Urinary bladder (tissue), 3 donors: ENCODE measurements at regions not wholly inside any gene's neighbourhood (a gene's known extent, or its start where the extent isn't known, plus 50 kb on each side); places are given as distances from the start of the nearest gene placed in this dataset.

Experiments used
- DNase-seq: peaks from one replicate; pipeline ENCODE4 v3.0.0-alpha.2; 2015; ENCODE audit errors: extremely low spot score
- H3K27ac ChIP-seq: one replicate; pipeline ENCODE4 v1.5.1; 2013; ENCODE audit warnings: low read depth, mild to moderate bottlenecking, moderate library complexity
- H3K36me3 ChIP-seq: one replicate; pipeline ENCODE4 v1.6.1; 2013; ENCODE audit warnings: mild to moderate bottlenecking, moderate library complexity; ENCODE audit not compliant: insufficient read depth
- H3K4me1 ChIP-seq: one replicate; pipeline ENCODE4 v1.6.1; 2013; ENCODE audit warnings: mild to moderate bottlenecking, moderate library complexity; ENCODE audit not compliant: insufficient read depth
- H3K4me3 ChIP-seq: one replicate; pipeline ENCODE4 v1.5.1; 2013; ENCODE audit warnings: low read depth, low read length
- WGBS: extraction: QIAGEN DNeasy Blood & Tissue Kit; methylation state at CpG from one replicate; pipeline ENCODE4 v1.1.7; 2013; 5-methylcytosine and 5-hydroxymethylcytosine counted together
- donor health status: healthy with polysubstance abuse.
- donor health status: healthy.

- DNase-seq: no peak
- WGBS: 61% methylated on average over 1 of the region's 1 CpG
- no peaks in the 10 kb centered on the region for H3K4me1 ChIP-seq
- H3K4me3 ChIP-seq: no peak overlapping the region
- no peak overlapping the region for H3K27ac ChIP-seq
- H3K36me3 ChIP-seq: no peaks in the 10 kb centered on the region
Observed at GRCh38 chr7:40969641-40970040, 733.2 kb downstream of the INHBA start.

GRCh38 chr7:40966693-40967092 is 736.2 kb downstream of the INHBA start:
- DNase-seq: no peak
- Histone ChIP-seq H3K4me3 (no peak overlapping the region), H3K36me3 (no peaks in the 10 kb centered on the region), H3K4me1 (no peaks in the 10 kb centered on the region), H3K27ac (no peak overlapping the region)
- 94% methylated on average over 2 of the region's 2 CpGs for WGBS

GRCh38 chr7:40965774-40966173 is 737.1 kb downstream of the INHBA start:
- Histone ChIP-seq H3K4me1 (no peaks in the 10 kb centered on the region), H3K4me3 (no peak overlapping the region), H3K27ac (no peak overlapping the region), H3K36me3 (no peaks in the 10 kb centered on the region)
- DNase-seq: no peak
- 98% methylated on average over 1 of the region's 1 CpG for WGBS

- H3K36me3 ChIP-seq: no peaks in the 10 kb centered on the region
- WGBS: 36% methylated on average over 1 of the region's 1 CpG
- H3K27ac ChIP-seq: no peak overlapping the region
- H3K4me1 ChIP-seq: no peaks in the 10 kb centered on the region
- DNase-seq: no peak
- no peak overlapping the region for H3K4me3 ChIP-seq
Observed at GRCh38 chr7:40965016-40965415, 737.9 kb downstream of the INHBA start.

- Histone ChIP-seq H3K4me1 (no peaks in the 10 kb centered on the region), H3K27ac (no peak overlapping the region), H3K4me3 (no peak overlapping the region), H3K36me3 (no peaks in the 10 kb centered on the region)
- WGBS: 89% methylated on average over 2 of the region's 2 CpGs
- DNase-seq: no peak
Observed at GRCh38 chr7:40964610-40965009, 738.3 kb downstream of the INHBA start.

- no peak overlapping the region for H3K4me3 ChIP-seq
- 95% methylated on average over 1 of the region's 1 CpG for WGBS
- no peak for DNase-seq
- no peaks in the 10 kb centered on the region for H3K4me1 ChIP-seq
- H3K27ac ChIP-seq: no peak overlapping the region
- no peaks in the 10 kb centered on the region for H3K36me3 ChIP-seq
Observed at GRCh38 chr7:40959955-40960354, 742.9 kb downstream of the INHBA start.

GRCh38 chr7:40948239-40948638 is 754.7 kb downstream of the INHBA start:
- Histone ChIP-seq H3K4me3 (no peak overlapping the region), H3K27ac (no peak overlapping the region), H3K4me1 (no peaks in the 10 kb centered on the region), H3K36me3 (no peaks in the 10 kb centered on the region)
- DNase-seq: no peak
- 90% methylated on average over 5 of the region's 5 CpGs for WGBS

GRCh38 chr7:40947566-40947965 is 755.3 kb downstream of the INHBA start:
- H3K36me3 ChIP-seq: no peaks in the 10 kb centered on the region
- no peak for DNase-seq
- no peaks in the 10 kb centered on the region for H3K4me1 ChIP-seq
- H3K4me3 ChIP-seq: no peak overlapping the region
- H3K27ac ChIP-seq: no peak overlapping the region

- H3K4me3 ChIP-seq: no peak overlapping the region
- no peak overlapping the region for H3K27ac ChIP-seq
- no peak for DNase-seq
- H3K36me3 ChIP-seq: no peaks in the 10 kb centered on the region
- no peaks in the 10 kb centered on the region for H3K4me1 ChIP-seq
- WGBS: 93% methylated on average over 1 of the region's 1 CpG
Observed at GRCh38 chr7:40946549-40946948, 756.3 kb downstream of the INHBA start.

- Histone ChIP-seq H3K36me3 (no peaks in the 10 kb centered on the region), H3K4me1 (no peaks in the 10 kb centered on the region), H3K27ac (no peak overlapping the region), H3K4me3 (no peak overlapping the region)
- 98% methylated on average over 2 of the region's 2 CpGs for WGBS
- no peak for DNase-seq
Observed at GRCh38 chr7:40945788-40946187, 757.1 kb downstream of the INHBA start.

- no peaks in the 10 kb centered on the region for H3K4me1 ChIP-seq
- H3K4me3 ChIP-seq: no peak overlapping the region
- no peaks in the 10 kb centered on the region for H3K36me3 ChIP-seq
- no peak for DNase-seq
- no peak overlapping the region for H3K27ac ChIP-seq
Observed at GRCh38 chr7:40944981-40945585, 757.8 kb downstream of the INHBA start.

- H3K27ac ChIP-seq: no peak overlapping the region
- no peaks in the 10 kb centered on the region for H3K36me3 ChIP-seq
- no peaks in the 10 kb centered on the region for H3K4me1 ChIP-seq
- no peak for DNase-seq
- 79% methylated on average over 2 of the region's 2 CpGs for WGBS
- no peak overlapping the region for H3K4me3 ChIP-seq
Observed at GRCh38 chr7:40937879-40938278, 765.0 kb downstream of the INHBA start.

GRCh38 chr7:40935435-40935834 is 767.5 kb downstream of the INHBA start:
- no peak overlapping the region for H3K4me3 ChIP-seq
- no peak for DNase-seq
- no peak overlapping the region for H3K27ac ChIP-seq
- H3K36me3 ChIP-seq: no peaks in the 10 kb centered on the region
- H3K4me1 ChIP-seq: no peaks in the 10 kb centered on the region
- 99% methylated on average over 2 of the region's 2 CpGs for WGBS

GRCh38 chr7:40923626-40924025 is 779.3 kb downstream of the INHBA start:
- Histone ChIP-seq H3K36me3 (no peaks in the 10 kb centered on the region), H3K4me1 (no peaks in the 10 kb centered on the region), H3K27ac (no peak overlapping the region), H3K4me3 (no peak overlapping the region)
- WGBS: 79% methylated on average over 1 of the region's 1 CpG
- DNase-seq: no peak

GRCh38 chr7:40922316-40922670 is 780.6 kb downstream of the INHBA start:
- Histone ChIP-seq H3K36me3 (no peaks in the 10 kb centered on the region), H3K4me3 (no peak overlapping the region), H3K4me1 (no peaks in the 10 kb centered on the region), H3K27ac (no peak overlapping the region)
- DNase-seq: no peak
- 90% methylated on average over 1 of the region's 1 CpG for WGBS
